HEK293 (cell line): ENCODE measurements at regions not wholly inside any gene's neighbourhood (a gene's known extent, or its start where the extent isn't known, plus 50 kb on each side); places are given as distances from the start of the nearest gene placed in this dataset.

Experiments
- OVOL3 ChIP-seq: fragments of 450-650 bp; formaldehyde crosslinking; IDR thresholded peaks from 2 replicates; pipeline ENCODE4 v1.5.1; 2016; ENCODE audit warnings: missing biosample characterization, missing genetic modification characterization
- ZEB2 ChIP-seq: fragments of 450-650 bp; formaldehyde crosslinking; IDR thresholded peaks from 2 replicates; pipeline ENCODE4 v1.5.1; 2016; ENCODE audit warnings: missing biosample characterization, missing genetic modification characterization
- ZNF221 ChIP-seq: fragments of 450-650 bp; formaldehyde crosslinking; IDR thresholded peaks from 2 replicates; pipeline ENCODE4 v1.5.1; 2017; ENCODE audit warnings: missing biosample characterization, missing genetic modification characterization, borderline replicate concordance
- ZNF335 ChIP-seq: fragments of 450-650 bp; formaldehyde crosslinking; conservative IDR thresholded peaks from 2 replicates; pipeline ENCODE4 v1.5.1; 2016; ENCODE audit warnings: missing biosample characterization, missing genetic modification characterization
- ZSCAN30 ChIP-seq: fragments of 450-650 bp; IDR thresholded peaks from 2 replicates; pipeline ENCODE4 v1.5.1; 2018; ENCODE audit warnings: missing biosample characterization, mild to moderate bottlenecking, missing genetic modification characterization, moderate library complexity
- TF ChIP-seq, protein P1 (sequence below): fragments of 450-650 bp; formaldehyde crosslinking; IDR thresholded peaks from 2 replicates; pipeline ENCODE4 v1.5.1; 2016; ENCODE audit warnings: missing biosample characterization, missing genetic modification characterization, low read depth
- TF ChIP-seq, protein P2 (sequence below): fragments of 450-650 bp; formaldehyde crosslinking; IDR thresholded peaks from 2 replicates; pipeline ENCODE4 v1.5.1; 2016; ENCODE audit warnings: missing biosample characterization, missing genetic modification characterization

DNA sequence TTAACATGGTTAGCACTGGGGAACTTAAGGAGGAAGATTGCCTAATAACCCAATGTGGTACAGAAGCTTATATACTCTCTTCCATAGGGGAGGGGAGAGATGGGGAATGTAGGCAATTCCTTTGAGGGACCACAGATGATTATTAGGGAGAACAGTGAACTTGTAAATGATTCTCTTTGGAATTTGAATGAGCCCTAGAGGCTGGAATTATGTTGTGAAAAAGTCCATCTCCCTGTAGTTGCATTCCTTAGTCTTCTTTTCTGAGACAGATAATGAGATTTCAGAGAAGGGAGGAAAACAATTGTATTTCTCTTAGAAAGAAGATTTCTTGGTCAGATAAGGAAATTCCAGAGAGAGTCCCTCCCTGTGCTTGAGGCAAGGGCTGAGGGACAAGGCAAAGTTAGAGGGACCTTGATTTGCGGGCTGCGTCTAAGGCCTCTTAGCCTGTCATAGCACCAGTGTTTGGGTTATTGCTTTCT is 89.0 kb upstream of the HMCN1 start:
- TF ChIP-seq, protein P1, sequence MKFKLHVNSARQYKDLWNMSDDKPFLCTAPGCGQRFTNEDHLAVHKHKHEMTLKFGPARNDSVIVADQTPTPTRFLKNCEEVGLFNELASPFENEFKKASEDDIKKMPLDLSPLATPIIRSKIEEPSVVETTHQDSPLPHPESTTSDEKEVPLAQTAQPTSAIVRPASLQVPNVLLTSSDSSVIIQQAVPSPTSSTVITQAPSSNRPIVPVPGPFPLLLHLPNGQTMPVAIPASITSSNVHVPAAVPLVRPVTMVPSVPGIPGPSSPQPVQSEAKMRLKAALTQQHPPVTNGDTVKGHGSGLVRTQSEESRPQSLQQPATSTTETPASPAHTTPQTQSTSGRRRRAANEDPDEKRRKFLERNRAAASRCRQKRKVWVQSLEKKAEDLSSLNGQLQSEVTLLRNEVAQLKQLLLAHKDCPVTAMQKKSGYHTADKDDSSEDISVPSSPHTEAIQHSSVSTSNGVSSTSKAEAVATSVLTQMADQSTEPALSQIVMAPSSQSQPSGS = no peak
- TF ChIP-seq ZEB2 (tag by site-specific recombination) = no peak
- no peak for TF ChIP-seq ZNF221 (tag by site-specific recombination)
- TF ChIP-seq, protein P2, sequence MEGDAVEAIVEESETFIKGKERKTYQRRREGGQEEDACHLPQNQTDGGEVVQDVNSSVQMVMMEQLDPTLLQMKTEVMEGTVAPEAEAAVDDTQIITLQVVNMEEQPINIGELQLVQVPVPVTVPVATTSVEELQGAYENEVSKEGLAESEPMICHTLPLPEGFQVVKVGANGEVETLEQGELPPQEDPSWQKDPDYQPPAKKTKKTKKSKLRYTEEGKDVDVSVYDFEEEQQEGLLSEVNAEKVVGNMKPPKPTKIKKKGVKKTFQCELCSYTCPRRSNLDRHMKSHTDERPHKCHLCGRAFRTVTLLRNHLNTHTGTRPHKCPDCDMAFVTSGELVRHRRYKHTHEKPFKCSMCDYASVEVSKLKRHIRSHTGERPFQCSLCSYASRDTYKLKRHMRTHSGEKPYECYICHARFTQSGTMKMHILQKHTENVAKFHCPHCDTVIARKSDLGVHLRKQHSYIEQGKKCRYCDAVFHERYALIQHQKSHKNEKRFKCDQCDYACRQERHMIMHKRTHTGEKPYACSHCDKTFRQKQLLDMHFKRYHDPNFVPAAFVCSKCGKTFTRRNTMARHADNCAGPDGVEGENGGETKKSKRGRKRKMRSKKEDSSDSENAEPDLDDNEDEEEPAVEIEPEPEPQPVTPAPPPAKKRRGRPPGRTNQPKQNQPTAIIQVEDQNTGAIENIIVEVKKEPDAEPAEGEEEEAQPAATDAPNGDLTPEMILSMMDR (tag by site-specific recombination) = no peak
- TF ChIP-seq OVOL3 (tag by site-specific recombination) = no peak
- TF ChIP-seq ZSCAN30 = no peak
- TF ChIP-seq ZNF335 (tag by site-specific recombination) = no peak
